Right atrium auricular region (tissue), 2 donors: ENCODE measurements at regions not wholly inside any gene's neighbourhood (a gene's known extent, or its start where the extent isn't known, plus 50 kb on each side); places are given as distances from the start of the nearest gene placed in this dataset.
"Not testable (repeated sequence)": the region's sequence is repeated elsewhere in the genome, so short reads cannot be mapped to it uniquely, and the experiment has no call there.

Experiments
- DNase-seq: peaks from one replicate; pipeline ENCODE4 v3.0.0-alpha.2; 2019; ENCODE audit warnings: low spot score
- H3K27ac ChIP-seq, 2 donors: fragments of 200-600 bp; sonication (generic); 1 replicate in 1 of 2; 2 replicates in 1 of 2; pipeline ENCODE4 v1.5.1; 2016 to 2019
- H3K27me3 ChIP-seq, 2 donors: fragments of 200-600 bp; sonication (generic); one replicate each; pipeline versions ENCODE4 v1.5.1 to v1.6.0; 2017 to 2019
- H3K36me3 ChIP-seq: fragments of 200-600 bp; sonication (generic); one replicate; pipeline ENCODE4 v1.5.1; 2016
- H3K4me1 ChIP-seq, 2 donors: fragments of 200-600 bp; sonication (generic); one replicate each; pipeline versions ENCODE4 v1.5.1 to v1.6.0; 2017 to 2019
- H3K4me3 ChIP-seq, 2 donors: fragments of 200-600 bp; sonication (generic); 1 replicate in 1 of 2; 2 replicates in 1 of 2; pipeline ENCODE4 v1.5.1; 2017 to 2019; ENCODE audit warnings: mild to moderate bottlenecking in 1 of 2, moderate library complexity in 1 of 2
- H3K9me3 ChIP-seq, 2 donors: fragments of 200-600 bp; sonication (generic); one replicate each; pipeline ENCODE4 v1.5.1; 2019
- TF ChIP-seq, protein P1 (sequence below), 2 donors: fragments of 200-600 bp; sonication (generic); IDR thresholded peaks; one replicate each; pipeline ENCODE4 v1.5.1; 2019; ENCODE audit warnings: antibody characterized with exemption in 2 of 2

DNA sequence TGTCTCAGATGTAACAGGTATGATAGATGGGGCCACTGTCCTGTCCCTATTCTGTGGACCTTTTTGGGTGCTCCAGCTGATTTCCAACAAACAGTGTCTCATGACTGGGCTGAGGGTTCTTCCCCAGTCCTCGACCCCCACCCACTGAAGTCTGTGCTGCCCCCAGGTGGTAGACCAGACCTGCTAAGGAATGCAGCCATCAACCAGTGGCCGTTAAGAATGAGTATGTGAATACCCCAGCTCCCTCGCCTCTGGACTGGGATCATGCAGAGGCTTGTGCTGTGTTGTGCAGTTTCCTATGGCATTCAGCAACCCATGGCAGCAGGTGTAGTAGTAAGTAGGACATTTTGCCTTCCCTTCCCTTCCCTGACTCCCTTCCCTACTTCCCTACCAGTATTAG is 183.1 kb upstream of the KAZN start:
- Histone ChIP-seq H3K27me3 (no peaks in the 10 kb centered on the region), H3K9me3 (no peaks in the 10 kb centered on the region), H3K4me3 (no peak overlapping the region), H3K36me3 (no peaks in the 10 kb centered on the region), H3K4me1 (no peaks in the 10 kb centered on the region), H3K27ac (no peak overlapping the region)
- TF ChIP-seq, protein P1, sequence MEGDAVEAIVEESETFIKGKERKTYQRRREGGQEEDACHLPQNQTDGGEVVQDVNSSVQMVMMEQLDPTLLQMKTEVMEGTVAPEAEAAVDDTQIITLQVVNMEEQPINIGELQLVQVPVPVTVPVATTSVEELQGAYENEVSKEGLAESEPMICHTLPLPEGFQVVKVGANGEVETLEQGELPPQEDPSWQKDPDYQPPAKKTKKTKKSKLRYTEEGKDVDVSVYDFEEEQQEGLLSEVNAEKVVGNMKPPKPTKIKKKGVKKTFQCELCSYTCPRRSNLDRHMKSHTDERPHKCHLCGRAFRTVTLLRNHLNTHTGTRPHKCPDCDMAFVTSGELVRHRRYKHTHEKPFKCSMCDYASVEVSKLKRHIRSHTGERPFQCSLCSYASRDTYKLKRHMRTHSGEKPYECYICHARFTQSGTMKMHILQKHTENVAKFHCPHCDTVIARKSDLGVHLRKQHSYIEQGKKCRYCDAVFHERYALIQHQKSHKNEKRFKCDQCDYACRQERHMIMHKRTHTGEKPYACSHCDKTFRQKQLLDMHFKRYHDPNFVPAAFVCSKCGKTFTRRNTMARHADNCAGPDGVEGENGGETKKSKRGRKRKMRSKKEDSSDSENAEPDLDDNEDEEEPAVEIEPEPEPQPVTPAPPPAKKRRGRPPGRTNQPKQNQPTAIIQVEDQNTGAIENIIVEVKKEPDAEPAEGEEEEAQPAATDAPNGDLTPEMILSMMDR (IDR thresholded peaks at IDR 0.05) = no peak
- no peak for DNase-seq

DNA sequence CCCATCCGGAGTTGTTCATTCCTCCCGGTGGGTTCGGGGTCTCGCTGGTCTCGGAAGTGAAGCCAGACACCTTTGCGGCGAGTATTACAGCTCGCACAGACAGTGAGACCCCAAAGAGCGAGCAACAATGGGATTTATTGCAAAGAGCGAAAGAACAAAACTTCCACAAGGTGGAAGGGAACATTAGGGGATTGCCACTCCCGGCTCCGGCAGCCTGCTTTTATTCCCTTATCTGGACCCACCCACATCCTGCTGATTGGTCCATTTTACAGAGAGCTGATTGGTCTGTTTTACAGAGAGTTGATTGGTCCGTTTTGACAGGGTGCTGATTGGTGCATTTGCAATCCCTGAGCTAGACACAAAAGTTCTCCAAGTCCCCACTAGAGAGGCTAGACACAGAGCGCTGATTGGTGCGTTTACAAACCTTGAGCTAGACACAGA is 178.7 kb upstream of the KAZN start:
- H3K27ac ChIP-seq, H3K36me3 ChIP-seq, H3K4me1 ChIP-seq, H3K4me3 ChIP-seq, H3K27me3 ChIP-seq, DNase-seq, H3K9me3 ChIP-seq: not testable (repeated sequence)

DNA sequence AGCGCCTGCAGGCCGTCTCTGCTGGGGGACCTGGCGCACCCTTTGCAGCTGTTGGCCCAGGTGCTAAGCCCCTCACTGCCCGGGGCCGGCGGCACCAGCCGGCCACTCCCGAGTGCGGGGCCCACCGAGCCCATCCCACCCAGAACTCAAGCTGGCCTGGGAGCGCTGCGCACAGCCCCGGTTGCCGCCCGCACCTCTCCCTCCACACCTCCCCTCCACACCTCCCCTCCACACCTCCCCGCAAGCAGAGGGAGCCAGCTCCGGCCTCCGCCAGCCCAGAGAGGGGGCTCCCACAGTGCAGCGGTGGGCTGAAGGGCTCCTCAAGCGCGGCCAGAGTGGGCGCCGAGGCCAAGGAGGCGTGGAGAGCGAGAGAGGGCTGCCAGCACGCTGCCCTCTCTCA is 177.8 kb upstream of the KAZN start:
- Histone ChIP-seq H3K4me1 (no peaks in the 10 kb centered on the region), H3K27me3 (no peaks in the 10 kb centered on the region), H3K9me3 (no peaks in the 10 kb centered on the region), H3K27ac (no peak overlapping the region), H3K4me3 (no peak overlapping the region), H3K36me3 (no peaks in the 10 kb centered on the region)
- no peak for DNase-seq
- TF ChIP-seq, protein P1 (IDR thresholded peaks at IDR 0.05) = no peak

DNA sequence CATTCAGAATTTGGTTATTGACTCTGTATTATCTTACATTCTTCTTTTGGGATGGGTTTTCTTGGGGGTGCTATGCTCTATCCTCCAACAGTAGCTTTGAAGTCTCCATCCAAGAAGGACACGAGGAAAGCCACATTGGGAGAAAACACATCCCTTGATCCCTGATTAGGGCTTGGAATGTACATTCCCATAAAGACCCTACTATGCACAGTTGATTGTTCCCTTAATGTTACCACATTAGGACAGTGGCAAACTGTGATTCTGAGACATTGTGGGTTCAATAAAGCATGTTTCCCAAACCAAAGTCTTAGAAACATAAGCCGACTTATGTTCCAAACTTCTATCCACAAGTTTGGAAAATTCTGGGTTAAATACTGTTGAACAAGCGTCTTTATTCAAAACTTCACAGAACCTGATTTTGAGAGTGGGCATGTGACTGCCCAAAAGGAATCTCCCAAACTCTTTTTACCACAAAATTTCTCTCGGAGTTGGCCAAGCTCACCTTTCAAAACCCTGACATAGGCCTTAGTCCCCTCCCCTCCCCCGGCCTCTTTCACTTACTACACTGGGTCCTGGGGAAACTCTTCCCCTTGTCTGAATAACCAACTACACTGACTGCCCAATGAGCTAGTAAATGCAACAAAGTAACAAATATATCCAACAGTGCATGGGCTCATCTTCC is 177.0 kb upstream of the KAZN start:
- DNase-seq = no peak
- Histone ChIP-seq H3K27ac (no peak overlapping the region), H3K4me3 (no peak overlapping the region), H3K4me1 (no peaks in the 10 kb centered on the region), H3K36me3 (no peaks in the 10 kb centered on the region), H3K9me3 (no peaks in the 10 kb centered on the region), H3K27me3 (no peaks in the 10 kb centered on the region)
- TF ChIP-seq, protein P1 (IDR thresholded peaks at IDR 0.05) = no peak

DNA sequence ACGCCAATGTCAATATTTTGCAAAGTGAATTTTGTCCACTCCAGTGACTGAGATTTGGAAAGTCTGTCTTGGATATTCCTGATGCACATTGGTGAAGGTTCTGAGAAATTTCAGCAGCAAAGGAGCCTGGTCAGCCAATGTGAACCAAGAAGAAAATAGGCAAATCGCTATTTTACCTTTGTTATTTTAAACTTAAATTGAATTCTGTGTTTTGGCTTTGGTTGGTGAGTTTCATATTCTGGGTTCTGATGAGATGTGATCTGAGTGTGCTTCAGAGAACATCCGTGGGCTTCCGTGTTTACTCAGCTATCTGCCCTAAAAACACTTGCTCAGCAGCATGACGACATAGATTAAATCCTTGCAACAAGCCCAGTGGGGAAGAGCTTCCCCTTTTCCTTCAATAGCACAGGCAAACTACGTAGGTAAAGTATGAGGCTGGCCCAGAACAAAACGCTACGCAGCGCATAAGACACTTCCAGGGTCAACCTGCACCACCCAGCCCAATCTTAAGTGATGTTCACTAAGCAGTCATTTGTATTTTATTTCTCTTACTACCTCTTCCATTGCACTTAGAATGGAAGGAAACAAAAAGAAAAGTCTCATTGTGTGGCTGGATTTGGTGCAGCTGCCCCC is 176.4 kb upstream of the KAZN start:
- no peaks in the 10 kb centered on the region for H3K36me3 ChIP-seq
- no peak for DNase-seq
- no peak overlapping the region for H3K4me3 ChIP-seq
- H3K27me3 ChIP-seq = no peaks in the 10 kb centered on the region
- no peak overlapping the region for H3K27ac ChIP-seq
- no peaks in the 10 kb centered on the region for H3K4me1 ChIP-seq
- TF ChIP-seq, protein P1 (IDR thresholded peaks at IDR 0.05) = no peak
- no peaks in the 10 kb centered on the region for H3K9me3 ChIP-seq

DNA sequence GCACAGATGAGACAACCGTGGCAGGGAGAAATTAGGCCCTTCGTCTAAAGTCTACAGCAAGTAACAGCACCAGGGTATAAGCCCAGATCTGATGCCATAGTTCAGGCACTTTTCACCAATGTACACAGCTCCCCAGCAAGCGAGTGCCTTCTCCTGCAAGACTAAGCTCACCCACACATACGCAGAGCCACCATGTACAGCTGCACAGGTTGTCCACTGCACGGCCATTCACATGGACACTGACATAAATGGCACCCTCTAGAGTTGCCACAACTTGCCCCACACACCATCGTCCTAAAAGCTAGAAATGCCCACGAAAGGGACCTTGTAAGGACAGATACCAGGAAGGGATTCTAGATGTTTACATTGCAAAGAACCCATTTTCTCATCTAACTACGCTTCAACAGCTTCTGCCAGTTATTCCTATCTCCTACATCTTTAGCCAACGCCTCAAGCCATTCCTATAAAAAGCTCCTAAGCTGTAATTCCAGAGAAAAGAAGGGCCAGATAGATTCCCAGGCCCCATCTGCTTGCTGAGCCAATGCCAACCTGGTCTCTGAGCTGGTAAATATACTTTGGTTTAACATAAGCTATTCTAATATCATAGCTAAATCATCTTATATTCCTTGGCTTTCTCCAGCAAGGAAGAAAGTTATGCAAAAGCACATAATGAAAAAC is 174.0 kb upstream of the KAZN start:
- Histone ChIP-seq H3K4me1 (no peaks in the 10 kb centered on the region), H3K4me3 (no peak overlapping the region), H3K9me3 (no peaks in the 10 kb centered on the region), H3K36me3 (no peaks in the 10 kb centered on the region), H3K27me3 (no peaks in the 10 kb centered on the region), H3K27ac (no peak overlapping the region)
- no peak for DNase-seq
- TF ChIP-seq, protein P1 (IDR thresholded peaks at IDR 0.05) = no peak
